HG03558 (cell line): ENCODE measurements at regions not wholly inside any gene's neighbourhood (a gene's known extent, or its start where the extent isn't known, plus 50 kb on each side); places are given as distances from the start of the nearest gene placed in this dataset.
"Not testable (repeated sequence)": the region's sequence is repeated elsewhere in the genome, so short reads cannot be mapped to it uniquely, and the experiment has no call there.

Source experiments
- ATAC-seq: cut with Tn5 transposase; IDR thresholded peaks from one replicate; pipeline ENCODE4 v1.9.1; 2021; ENCODE audit warnings: moderate number of reproducible peaks; ENCODE audit not compliant: unreplicated experiment; ENCODE audit errors: extremely low read depth

DNA sequence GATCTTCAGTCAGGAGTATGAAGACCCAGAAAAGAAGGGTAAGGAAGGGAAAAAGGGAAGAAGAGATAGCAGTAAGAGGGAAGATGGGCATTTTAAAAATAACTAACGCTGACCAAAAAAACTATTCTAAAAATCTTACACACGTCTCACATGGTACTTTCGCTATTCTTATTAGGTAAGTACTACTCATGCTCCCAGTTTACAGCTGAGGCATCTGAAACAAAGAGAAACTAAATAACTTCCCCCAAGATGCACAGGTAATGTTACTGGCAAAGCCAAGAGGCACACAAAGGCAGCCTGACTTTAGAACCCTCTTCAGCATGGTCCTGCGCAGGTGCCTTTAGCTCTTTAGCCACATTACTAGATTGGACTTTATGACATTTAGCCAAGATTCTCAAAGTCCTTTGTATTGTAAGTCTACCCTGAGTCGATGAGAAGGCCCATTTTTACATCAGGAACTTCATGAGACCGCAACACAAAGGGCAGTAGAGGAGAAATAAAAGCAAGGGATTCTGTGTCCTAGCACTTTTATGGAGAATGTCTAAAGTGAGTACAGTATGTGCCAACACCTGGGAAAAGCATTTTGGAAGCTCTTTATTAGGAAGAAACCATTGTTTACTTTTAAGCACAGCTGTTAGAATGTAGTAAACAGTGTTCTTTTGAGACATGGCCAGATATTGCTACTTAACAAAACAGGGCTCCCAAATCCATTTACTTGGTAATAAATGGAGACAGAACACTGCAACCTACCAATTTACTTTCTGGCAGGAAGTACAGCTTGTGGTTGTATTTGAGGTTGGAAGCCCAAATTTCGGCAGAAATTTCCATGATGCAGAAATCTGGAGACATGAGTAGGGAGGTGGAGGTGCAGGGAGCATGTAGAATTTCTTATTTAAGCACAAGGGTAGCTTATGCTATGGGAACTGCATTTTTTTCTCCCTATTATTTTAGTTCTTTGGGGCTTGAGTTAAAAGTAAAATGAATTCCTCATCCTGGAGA is 250.7 kb downstream of the KCTD12 start:
- no peak for ATAC-seq

- ATAC-seq = no peak
These were observed 251.6 kb downstream of the KCTD12 start for GRCh38 chr13:76634431-76635191.

DNA sequence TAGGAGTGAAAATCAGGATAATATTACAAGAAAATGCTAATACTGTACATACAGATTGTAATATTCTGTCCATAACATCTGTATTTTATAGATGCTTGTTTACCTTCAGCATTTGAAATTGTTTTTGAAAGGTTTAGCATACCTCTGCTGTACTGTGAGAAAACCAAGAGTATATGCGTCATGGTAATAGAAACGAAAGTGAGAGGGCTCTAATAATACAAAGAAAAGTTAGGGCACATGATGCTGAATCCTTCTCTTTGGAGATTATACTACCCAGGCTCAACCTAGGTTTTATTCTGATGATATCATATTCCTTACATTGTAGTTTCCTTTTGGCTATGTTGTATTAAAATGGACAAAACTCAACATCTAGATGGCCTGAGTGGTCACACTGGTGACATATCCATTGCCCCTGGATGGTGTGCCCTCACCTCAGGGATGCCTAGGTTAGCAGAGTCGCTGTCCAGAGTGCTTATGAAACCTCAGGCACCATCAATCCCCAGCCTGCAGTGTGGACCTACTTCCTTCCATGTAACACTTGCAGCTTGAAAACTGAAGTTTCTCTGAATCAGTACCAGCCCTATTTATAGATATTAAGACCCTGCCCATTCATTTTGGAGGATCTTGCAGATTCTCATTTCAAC is 253.7 kb downstream of the KCTD12 start:
- ATAC-seq = no peak

DNA sequence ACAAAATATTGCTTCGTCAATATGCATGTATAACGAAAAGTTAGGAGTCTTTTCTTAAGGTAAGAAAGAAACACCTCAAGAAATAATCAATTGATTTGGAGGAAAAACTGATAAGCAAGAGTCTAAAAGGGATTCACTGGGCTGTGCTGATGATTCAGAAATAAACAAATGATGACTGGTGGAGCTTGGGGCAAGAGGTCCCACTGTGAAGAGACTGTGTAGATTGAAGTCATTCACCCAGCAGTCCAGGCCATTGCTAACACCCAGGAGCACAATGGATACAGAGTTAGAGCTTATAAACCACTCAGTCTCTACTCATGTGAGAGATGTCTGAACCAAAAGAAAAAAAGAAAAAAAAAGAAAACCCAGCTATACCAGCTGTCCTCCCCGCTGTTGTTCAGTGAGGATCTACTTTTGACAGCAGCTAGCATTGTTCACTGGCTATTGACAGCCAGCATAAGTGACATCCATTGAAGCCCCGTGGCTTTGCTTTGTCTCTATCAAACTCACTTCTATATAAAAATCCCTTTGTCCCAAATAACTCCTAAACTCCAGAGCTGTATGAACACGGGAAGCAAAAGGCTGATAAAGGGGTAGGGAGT is 255.5 kb downstream of the KCTD12 start:
- ATAC-seq = no peak

GRCh38 chr13:76622315-76623040 is 263.7 kb downstream of the KCTD12 start:
- no peak for ATAC-seq

DNA sequence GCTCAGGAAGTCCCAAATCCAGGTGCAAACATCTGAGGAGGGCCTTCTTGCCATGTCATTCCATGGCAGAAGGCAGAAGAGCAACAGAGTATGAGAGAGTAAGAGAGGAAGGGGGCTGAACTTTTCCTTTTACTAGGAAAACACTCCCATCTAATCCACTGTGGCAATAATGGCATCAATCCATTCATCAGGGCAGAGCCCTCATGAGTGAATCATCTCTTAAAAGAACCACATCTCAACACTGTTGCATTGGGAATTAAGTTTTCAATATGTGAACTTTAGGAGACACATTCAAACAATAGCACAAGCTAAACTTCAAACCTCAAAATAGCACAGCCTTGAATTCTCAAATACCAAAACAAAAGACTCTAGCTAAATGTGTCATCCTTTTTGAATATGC is 264.5 kb downstream of the KCTD12 start:
- ATAC-seq = no peak

- no peak for ATAC-seq
These were observed 266.2 kb downstream of the KCTD12 start for GRCh38 chr13:76620036-76620435.

GRCh38 chr13:76619631-76620030 is 266.6 kb downstream of the KCTD12 start:
- ATAC-seq = no peak

DNA sequence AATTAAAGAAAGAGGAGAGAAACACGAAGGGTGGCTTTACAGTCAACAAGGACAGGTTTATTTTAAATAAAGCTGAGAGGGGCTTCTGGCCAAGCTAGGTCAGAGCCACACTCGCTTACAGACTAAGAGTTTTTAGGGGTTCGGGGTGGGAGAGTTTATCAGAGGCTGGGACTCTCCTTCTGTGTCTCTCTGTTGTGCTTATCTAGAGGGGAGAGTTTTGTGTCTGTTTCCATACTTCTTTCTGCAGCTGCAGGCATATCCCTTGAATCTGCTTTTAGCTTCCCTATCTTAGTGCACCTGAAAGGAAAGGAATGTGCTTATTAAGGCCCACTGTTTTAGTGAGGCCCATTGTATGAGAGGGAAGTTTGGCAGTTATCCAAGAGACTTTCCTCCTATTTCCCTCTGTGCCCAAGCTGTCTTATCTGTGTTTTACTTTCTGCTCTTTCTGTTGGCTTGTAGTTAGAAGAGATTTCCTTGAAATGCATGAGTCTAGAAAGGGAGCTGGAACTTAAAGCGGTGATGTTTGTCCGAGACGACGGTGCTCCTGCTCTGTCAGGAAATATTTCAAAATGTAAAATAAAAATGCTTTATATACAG is 275.3 kb downstream of the KCTD12 start:
- ATAC-seq = no peak

DNA sequence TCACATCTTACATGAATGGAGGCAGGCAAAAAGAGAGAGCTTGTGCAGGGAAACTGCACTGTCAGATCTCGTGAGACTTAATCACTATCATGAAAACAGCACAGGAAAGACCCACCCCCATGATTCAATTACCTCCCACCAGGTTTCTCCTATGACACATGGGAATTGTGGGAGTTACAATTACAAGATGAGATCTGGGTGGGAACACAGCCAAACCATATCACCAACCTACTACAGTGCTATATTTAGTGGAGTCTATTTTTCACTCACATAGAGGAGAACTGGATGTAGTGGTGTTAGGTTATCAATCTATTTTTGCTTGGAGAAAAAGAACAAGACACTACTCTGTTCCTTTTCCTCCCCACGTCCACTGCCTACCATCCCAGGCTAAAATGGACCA is 276.6 kb downstream of the KCTD12 start:
- no peak for ATAC-seq

DNA sequence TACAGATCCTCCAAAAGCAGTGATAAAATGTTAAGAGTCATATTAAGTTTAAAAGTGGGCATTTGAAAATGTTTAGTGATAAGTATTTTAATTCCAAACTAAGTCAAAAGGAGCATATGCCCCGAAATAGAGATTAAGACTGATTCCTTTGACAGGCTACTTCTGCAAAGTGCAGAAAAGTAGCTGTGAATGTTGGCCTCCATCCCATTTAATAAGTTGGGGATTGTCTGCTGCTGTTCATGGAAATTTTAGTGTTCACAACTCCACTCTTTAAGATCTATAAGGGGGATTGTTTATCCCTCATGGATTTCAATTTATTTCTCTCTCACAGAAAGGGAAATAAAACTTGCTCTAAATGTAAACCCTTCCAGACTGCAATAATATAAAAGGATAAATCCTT is 278.3 kb downstream of the KCTD12 start:
- ATAC-seq = no peak

DNA sequence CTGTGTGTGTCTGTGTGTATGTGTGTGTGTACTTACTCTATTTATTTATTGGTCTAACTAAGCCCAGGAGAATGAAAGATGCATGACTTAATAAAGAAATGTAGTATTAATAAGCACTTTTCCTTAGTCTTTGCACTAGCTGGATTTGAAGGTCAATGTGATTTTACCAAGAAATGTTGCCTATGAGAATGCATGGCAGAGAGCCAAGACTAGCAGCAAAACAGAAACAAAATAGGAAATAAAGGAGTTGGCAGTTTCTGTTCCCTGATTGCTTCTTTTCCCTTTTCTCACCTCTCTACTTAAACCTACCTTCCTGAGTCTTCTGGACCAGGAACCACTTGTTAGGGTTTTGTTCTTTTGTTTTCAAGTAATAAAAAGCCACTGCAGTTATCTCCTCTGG is 286.1 kb downstream of the KCTD12 start:
- ATAC-seq = no peak

- no peak for ATAC-seq
These were observed 288.3 kb downstream of the KCTD12 start for GRCh38 chr13:76597868-76598267.

DNA sequence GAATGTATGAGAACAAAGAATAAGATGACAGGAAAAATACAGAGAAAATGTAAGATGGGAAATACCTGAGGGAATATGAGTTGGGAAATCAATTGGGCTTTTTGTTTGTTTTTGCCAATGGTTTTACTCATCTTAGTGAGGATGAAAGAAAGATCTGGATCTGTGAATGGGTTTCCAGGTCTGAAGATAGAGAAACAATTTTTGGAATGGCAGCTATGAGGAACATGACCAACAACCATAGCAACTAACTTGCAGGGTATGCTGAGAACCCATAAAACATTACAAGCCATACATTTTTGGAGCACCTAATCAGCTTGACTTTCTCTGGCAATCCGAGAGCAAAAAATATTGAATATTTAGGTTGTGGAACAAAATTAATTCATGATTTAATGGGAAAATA is 290.0 kb downstream of the KCTD12 start:
- ATAC-seq = no peak

- ATAC-seq = no peak
These were observed 291.8 kb downstream of the KCTD12 start for GRCh38 chr13:76594435-76594834.

DNA sequence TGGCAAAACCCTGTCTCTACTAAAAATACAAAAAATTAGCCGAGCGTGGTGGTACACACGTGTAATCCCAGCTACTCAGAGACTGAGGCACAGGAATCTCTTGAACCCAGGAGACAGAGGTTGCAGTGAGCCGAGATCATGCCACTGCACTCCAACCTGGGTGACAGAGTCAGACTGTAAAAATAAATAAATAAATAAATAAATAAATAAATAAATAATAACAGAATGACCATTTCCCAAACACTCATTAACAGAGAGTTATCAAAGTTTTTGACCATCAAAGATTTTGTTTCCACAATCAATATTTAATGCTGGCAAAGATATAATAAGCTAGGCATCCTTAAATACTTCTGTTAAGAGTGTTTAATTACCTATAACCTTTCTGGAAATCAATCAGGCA is 299.4 kb downstream of the KCTD12 start:
- ATAC-seq = no peak

DNA sequence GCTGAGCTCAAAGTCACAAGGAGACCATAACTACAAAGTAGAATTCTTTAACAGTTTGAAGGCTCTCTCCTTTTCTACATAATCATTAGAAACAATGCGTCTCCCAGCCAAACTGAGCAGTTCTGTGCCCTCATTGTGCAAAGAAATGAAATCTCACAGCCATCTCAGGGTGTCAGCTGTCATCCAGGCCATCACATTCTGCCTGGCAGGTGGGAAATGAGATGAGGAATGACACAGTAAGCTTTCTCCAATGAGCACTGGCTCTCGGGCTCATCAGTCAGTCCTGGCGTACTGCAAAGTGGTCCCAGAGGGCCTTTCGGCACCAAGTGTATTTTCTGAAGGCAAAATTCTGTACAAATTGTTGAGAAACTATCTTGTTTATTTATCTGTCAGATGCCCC is 306.5 kb downstream of the KCTD12 start:
- no peak for ATAC-seq

- ATAC-seq = not testable (repeated sequence)
These were observed 310.6 kb downstream of the KCTD12 start for GRCh38 chr13:76575634-76576033.

DNA sequence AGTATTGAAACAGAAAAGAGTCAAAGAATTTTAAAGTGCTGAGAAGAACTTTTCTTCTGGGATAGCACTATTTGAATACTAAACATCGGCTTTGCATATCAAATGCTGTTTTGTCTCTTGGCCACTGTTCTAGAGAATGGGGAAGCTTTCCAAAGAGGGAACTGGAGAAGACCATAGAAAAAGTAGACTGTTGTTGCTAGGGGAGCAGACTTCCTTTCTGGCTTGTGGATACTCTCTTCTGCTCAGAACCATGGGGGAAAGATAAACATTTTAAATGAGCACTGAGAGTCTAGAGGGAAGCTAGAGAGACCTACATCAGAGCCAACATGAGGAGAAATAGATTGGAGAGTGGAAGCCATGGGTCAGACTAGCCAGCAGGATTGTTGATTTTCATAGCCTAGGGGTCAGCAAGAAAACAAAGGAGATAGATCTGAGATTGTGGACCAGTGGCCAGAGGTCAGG is 315.7 kb downstream of the KCTD12 start:
- ATAC-seq = no peak
